ENCODE measurements at regions not wholly inside any gene's neighbourhood (a gene's known extent, or its start where the extent isn't known, plus 50 kb on each side); places are given as distances from the start of the nearest gene placed in this dataset.
"Not testable (repeated sequence)": the region's sequence is repeated elsewhere in the genome, so short reads cannot be mapped to it uniquely, and the experiment has no call there.

DNA sequence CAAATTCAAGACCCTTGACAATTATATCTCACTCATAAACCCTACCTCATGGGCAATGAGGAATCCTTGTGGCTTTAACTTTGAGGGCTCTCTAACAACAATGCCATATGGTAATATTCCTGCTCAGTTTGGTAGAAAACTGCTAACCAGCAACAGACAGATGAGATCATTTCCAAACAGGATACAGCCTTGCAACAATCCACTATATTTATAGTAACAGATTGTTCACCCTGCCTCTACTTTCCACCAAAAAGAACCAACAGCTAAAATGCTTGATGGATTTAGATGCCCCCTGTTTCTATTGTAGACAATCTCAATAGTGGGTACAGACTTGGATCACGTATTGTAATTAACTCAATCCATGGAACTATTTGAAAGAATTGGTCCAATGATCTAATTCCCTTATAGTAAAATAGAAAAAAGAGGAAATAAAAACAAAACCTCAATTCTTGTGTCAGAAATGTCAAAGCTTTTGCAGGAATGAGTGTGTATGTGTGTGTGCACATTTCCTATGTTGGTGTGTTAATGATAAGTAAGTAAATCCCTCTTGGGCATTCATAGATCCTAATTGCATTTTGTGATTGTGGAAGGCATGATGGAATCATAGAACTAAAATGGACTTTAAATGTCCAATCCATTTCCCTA, 100.0 kb upstream of the EDEM3 start:
- peak; percentile 18 for DNase-seq (ENCODE audit: low read depth)

DNA sequence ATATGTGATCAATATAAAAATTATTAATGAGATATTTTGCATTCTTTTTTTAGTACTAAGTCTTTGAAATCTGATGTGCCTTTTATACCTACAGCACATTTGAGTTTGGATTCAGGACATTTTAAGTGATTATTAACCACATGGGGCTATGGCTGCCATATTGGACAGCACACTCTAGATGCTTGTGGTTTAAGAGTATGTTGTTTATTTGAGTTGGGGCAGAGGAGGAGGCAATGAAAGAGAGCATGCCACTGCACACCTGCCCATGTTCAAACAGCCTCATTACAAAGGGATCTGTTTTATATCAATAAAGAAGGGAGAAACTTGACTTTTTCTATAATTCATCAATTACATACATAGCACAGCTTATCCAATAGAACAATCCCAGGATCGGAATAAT, 99.4 kb upstream of the EDEM3 start:
- no peak for DNase-seq (ENCODE audit: low read depth)

DNA sequence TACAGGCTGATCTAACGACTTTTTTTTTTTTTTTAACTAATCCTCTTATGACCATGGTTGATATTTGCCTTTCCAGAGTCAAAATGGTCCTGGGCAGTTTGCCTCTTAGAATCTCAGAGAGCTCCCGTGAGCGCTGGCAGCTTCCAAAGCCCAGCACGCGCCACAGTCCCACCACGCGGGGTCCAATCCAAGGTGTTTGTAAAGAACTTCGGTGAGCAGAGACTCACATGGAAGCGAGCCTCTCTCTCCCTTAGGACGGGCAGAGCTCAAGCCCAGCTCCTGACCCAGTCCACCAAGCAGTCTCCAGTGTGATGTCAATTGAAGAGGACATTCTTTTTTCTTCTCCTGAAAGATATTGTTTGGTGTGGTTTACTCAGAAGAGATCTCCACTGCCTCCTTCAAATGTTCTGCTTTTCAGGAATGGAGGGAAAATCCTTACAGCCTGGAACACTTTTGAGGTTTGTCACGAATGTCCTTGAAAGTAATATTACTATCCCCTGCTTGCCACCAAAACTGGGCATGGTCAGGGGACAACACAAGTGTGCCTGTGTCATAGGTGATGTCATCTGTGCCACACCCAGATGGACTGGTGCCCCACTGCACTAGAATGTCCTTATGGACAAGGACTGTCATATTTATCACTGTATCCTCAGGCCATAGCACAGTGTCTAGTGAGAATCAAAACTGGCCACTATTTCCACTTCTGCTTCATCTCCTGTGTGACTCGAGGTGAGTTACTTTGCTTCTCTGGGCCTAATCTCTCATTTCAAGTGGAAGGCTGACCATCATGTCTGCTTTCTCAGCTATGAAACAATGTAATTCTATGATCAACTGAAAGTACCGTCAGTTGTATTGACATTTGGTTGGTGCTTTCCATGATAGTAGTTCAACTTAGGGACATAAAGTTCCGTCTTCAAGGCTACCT, 97.4 kb upstream of the EDEM3 start:
- no peak for DNase-seq (ENCODE audit: low read depth)

DNA sequence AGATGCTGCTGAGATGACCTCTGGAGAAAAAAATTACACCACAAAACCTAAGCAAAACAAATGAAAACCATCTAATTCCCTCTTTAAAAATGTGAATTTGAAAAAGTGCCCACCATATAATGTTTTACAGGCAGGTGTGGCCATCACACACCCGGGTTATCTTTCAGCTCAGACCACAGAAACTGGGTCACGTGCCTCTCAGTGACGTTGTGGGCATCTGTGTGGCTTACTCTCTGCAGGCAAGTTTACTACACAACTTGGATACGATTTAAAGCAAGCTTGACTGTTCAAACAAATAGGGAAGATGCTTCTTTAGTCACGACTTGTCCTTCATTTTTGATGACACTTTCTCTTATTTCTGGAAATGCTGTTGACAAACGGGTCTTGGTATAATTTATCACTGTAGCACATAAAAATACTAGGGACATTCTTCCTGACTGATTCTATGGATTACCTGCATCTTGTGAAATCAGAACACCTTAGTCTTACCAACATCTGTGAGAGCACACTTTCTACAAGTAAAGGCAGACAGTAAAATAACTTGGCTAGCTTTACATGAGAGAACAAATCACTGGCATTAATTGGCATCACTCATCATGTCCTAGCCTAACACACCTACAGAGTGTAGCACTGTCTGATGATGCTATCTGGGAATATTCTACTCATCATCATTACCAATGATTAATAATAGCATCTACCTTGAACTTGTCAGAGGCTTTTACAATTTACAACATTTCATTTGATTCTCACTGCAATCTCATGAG, 89.3 kb upstream of the EDEM3 start:
- peak; percentile 41 for DNase-seq (ENCODE audit: low read depth)

DNA sequence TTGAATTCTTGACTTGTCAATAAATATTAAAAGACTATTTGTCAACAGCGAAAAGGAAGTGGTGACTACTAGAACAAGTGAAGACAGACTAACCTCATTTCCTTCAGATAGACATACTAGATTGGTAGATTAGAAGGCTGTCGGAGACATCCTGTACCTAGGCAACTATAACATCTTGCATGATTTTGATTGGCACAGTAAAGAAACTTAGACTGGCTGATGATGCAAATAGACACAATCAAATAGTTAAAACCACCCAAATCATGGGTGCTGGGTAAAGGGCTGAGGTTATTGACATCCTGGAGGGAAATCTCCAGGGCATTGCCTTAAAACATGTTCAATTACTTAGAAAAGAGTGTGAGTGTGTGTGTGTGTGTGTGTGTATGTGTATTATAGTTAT, 85.9 kb upstream of the EDEM3 start:
- DNase-seq (ENCODE audit: low read depth): no peak

DNA sequence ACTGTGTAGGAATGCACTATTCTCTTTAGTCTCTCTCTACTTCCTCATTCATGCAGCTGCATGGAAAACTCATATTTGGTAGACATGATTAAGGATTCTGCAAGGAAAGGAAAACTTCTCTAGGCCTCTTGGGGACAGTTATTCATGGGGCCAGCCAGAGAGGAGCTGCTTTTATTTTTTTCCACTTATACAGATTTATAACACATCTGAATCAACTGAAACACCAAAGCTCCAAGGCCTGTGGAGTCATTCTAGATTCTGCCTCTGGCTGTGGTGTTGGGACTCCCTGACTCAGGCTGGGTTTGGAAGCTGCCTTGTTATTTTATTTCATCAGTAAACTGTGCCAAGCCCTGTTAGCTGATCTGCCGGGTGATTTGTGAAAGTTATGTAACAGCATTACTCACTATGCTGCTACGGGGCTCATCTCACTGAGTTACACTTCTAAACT, 83.9 kb upstream of the EDEM3 start:
- DNase-seq (ENCODE audit: low read depth): peak; percentile 93

DNA sequence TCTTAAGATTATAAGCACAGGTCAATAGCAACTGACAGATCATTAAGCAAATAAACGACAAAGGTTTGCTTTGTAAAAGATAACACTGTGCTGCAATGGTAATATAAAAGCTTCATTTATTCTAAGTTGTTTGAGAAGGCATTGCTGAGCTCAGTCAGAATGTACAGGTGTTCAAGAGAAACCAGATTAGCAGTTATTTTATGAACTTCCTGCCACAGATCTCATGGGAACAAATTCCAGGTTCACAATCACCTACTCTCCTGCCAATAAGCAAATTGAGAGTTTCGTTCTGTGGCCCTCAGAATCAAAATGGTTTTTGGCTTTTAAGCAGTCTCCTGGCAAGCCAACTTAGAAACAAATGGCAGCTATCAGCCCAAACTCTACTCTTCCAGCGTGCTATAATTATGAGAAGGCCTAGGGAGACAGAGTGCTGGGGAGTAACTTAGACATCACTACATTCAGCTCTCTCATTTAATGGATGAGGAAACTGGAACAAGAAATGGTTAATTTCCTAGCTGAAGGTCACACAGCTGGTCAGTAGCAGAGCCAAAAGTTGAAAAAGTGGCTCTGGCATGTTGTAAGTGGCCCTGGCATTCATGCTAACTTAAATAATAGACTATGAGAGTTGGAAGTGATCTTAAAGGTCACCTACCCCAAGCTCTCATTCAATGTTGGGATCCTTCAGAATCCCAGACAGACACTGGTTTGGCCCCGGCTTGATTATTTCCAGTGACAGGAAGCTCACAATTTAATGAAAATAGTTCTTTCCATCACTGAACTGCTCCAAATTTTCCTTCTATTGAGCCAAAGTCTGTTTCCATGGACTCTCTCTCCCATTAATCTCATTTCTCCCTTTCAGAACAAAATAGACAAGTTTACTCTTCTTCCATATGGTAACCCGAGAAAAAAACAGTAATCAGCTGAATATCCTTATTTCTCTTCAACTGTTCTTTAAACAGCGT, 82.6 kb upstream of the EDEM3 start:
- no peak for DNase-seq (ENCODE audit: low read depth)

DNA sequence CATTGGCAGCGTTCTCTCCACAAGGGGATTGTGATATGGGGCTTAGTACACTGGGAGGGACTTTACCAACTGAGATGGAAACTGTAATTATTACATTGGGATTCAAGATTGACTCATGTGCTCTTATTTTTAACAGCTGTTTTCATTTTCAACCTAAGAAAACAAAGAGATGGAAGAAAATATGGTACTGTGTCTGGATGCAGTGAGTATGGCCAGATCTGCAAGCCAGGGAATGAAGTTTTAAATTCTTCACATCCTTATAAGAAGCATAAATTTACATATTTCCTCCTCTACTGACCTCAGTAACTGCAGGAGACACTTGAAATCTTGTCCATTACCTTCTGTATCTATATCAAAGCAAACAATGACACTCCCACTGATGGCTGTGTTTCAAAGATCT, 81.5 kb upstream of the EDEM3 start:
- no peak for DNase-seq (ENCODE audit: low read depth)

DNA sequence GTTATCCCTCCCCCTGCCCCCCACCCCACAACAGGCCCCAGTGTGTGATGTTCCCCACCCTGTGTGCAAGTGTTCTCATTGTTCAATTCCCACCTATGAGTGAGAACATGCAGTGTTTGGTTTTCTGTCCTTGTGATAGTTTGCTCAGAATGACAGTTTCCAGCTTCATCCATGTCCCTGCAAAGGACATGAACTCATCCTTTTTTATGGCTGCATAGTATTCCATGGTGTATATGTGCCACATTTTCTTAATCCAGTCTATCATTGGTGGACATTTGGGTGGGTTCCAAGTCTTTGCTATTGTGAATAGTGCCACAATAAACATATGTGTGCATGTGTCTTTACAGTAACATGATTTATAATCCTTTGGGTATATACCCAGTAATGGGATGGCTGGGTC, 79.3 kb upstream of the EDEM3 start:
- DNase-seq (ENCODE audit: low read depth): not testable (repeated sequence)

DNA sequence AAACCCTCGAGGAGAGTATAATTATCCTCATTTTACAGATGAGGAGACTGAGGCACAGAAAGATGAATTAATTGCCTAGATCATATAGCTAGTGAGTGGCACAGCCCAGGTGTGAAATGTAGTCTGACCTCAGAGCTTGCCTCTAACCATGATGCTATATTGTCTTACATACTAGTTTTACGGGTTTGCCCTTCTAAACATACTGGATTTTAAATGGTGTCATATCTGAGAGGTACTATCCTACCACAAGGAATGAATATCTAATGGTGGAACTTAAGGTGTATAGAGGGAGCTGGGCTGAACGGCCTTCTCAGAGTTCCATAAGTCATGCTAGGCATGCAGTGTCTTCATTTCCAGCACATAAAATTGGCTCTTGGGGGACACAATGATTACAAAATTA, 77.9 kb upstream of the EDEM3 start:
- no peak for DNase-seq (ENCODE audit: low read depth)

DNA sequence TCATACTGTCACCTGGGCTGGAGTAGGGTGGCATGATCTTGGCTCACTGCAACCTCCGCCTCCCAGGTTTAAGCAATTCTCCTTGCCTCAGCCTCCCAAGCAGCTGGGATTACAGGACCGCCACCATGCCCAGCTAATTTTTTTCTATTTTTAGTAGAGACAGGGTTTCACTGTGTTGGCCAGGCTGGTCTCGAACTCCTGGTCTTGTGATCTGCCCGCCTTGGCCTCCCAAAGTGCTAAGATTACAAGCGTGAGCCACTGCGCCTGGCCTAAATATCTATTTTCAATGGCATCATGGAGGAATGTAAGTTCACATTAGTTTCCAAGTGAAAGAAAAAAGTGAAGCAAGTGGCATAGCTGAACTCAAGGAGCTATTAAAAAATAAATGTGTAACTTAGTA, 74.8 kb upstream of the EDEM3 start:
- DNase-seq (ENCODE audit: low read depth): not testable (repeated sequence)

DNA sequence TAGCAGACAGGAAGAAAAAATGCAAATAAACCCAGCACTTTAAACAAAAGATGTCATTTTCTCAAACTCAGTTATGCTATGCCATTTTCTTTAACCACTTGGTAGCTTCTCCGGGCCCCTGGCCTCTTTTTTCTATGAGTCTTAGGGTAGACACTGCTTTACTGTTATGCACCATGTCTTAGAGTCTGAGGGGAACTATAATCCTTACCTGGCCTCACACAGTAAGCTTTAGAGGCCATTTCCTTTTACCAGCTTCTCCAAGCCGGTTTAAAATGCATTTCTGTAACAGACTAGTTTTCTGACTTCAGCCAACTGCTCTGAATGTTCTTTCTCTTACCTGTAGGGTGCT, 73.7 kb upstream of the EDEM3 start:
- DNase-seq (ENCODE audit: low read depth): no peak

DNA sequence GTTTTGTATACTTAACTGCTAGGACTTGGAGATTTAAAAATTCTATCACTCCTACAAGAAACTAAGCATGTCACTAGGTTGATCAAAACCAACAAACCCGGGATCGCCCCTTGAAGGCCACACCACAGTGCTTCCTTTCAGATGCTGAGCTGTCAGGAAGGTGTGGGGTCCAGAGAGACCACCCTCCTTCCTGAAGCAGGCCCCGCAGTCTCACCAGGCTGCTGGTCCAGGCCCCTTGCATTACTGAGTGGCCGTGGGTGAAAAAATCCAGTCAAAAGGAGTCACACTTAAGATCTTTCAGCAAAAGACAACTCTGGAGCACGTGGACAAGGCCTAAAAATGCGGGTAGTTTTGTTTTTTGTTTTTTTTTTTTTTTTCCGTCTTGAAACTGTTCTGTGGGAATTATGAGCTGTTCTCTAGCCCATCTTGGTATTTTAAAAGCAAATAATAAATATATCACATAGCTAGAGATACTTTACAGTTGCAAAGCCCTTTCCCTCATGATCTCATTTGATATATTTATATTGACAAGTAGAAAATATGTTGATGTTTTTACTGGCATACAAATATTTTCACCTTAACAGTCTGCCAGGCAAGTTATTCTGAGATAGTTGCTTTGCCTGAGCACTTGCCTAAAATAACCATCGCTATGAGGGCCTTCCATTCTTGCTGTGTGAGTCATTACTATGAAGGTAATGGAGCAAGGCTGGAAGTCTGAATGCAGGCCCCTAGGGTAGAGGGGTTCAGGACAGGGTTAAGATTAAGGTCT, 73.1 kb upstream of the EDEM3 start:
- DNase-seq (ENCODE audit: low read depth): peak; percentile 60

DNA sequence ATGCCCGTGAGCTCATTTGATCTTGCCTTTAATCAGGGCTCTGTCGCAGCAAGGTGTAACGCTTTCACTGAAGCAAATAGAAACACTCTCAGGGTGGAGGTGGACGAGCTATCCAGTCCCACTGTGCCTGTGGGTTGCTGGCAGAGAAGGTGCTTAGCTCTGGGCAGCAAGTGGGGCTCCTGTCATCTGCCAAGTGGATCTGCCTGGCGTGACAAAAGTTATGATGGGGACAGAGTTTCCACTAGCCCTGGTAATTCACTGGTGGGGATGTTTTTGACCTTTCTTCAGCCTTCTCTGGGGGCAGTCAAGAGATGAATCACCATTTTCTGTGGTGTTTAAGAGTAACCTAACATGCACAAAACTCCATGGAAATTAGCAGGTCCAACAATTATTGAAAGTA, 71.3 kb upstream of the EDEM3 start:
- DNase-seq (ENCODE audit: low read depth): no peak

DNA sequence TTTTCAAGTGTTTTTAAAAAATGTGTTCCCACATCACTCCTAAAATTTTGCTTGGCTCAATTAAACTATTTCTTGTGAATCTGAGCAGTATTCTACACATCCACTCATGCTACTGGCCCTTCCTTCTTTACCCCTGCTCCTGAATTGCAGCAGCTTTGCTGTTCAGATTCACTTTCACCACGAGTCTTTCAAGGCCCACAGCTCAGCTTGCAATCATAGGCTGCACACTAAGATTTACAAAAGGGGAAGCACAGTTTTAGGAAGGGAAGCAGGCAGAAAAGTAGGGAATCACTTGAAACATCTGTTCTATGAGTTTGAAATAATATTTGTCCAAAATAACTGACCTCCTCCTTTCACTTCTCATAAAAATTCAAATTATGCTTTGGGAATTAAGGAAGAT, 70.9 kb upstream of the EDEM3 start:
- DNase-seq (ENCODE audit: low read depth): no peak

DNA sequence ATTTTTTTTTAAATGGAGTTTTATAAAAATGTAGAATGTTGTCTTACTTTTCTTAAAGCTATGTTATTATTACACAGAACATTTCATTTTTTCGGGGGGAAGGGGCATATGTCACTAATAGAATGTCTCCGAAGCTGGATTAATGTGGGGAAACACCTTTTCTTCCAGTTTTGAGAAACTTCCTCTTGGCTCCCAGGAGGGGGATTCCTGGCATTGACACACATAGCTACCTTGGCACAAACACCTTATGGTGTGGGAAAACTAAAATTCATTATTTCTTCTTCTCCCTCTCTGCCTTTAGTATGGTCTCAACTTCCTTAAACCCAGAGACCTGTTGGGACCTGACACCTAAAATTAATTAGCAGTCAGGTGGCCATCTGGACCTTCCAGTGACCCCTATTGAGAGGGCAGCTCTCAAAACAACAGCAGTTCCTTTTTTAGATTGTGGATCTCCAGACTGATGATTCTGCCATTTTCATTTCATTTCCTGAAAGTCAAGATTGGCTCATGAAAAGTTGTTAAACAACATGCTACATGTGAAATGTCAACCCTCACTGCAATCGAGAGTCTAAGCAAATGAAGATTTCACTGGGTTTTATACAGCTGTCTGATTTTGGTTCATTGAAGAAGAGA, 70.1 kb upstream of the EDEM3 start:
- DNase-seq (ENCODE audit: low read depth): no peak

DNA sequence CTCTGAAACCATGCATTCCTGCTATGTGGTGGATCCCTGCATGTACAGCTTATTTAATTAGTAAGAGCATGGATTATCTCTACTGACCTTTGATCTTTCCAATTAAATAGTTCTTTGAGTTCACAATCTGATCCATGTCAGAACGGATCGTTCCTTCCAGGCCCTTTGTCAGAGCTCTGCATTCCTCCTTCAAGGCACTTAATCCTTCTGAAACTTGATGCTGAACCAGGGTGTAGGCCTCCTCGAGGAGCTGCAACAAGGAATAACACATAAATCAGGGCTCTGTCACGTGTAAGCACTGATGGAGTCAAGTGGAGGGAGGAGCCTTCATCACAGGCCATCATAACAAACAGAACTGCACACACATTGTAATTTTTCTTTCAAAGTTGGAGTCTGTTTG, 68.4 kb upstream of the EDEM3 start:
- peak; percentile 90 for DNase-seq (ENCODE audit: low read depth)

DNA sequence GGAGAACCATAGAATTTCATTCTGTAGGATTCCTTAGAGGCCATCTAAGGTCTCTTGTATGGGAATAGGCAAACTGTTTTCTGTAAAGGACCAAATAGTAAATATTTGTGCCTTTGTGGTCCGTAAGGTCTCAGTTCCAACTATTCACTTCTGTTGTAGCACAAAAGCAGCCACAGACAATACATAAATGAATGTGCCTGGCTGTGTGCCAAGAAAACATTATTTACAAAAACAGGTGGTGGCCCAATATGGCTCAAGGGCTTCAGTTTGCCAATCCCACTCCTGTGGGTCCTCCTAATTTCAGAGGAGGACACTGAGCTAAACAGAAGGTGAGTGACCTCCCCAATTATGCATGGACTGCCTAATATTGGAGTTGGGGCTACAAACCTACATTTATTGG, 67.6 kb upstream of the EDEM3 start:
- DNase-seq (ENCODE audit: low read depth): no peak

DNA sequence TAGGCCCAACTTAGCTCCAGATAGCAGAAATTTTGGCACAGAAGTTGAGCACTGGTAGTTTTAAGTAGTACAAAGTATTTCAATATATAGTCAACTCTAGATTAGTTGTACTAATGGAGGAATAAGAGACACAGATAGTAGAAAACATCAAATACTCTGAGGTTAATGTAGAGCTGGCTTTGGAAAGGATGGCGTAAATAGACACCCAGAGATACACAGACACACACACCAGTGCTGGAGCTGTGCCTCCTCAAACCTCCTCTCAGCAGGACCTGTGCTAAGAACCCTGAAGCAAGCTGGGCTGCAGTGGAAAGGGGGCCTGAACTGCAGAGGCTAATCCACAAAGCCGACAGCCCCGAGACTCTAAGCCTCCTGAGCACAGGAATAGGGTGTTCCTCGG, 67.0 kb upstream of the EDEM3 start:
- no peak for DNase-seq (ENCODE audit: low read depth)

DNA sequence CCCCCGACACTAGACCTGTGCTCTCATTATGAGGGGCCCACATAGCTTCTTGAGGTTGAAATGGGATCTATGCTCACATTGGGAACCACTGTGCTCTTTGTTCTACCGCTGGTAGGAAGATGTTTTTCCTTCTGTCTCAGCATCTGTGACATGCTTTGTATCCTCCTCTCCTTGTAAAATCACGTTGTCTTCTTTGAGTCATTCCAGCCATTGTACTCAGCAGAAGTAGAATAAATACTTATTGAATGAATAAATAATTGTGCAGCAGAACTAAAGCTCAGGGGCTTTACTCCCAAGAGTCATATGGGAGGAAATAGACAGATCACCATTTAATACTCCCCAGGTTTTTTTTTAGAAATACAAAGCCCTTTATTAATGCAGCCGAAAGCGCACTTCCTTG, 66.3 kb upstream of the EDEM3 start:
- DNase-seq (ENCODE audit: low read depth): no peak
